ENCODE measurements at regions not wholly inside any gene's neighbourhood (a gene's known extent, or its start where the extent isn't known, plus 50 kb on each side); places are given as distances from the start of the nearest gene placed in this dataset.
"Not testable (repeated sequence)": the region's sequence is repeated elsewhere in the genome, so short reads cannot be mapped to it uniquely, and the experiment has no call there.

DNA sequence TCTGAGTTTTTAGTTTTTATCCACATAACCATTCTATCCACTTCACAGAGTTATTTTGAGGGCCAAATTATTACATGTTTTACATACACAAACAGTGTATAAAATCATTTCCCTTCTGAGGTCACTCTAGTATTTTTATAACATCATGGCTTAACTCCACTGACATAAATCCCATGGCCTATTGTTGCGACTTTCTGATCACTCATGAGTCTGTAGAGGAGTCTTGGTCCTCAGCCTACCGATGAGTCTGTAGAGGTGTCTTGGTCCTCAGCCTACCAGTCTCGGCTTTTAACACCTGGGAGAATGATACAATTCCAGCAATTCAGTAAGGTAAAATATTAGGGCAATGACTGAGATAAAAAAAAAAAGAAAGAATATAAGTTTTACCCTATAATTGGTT lies 483.7 kb downstream of the USP25 start:
- TF ChIP-seq, protein P1, sequence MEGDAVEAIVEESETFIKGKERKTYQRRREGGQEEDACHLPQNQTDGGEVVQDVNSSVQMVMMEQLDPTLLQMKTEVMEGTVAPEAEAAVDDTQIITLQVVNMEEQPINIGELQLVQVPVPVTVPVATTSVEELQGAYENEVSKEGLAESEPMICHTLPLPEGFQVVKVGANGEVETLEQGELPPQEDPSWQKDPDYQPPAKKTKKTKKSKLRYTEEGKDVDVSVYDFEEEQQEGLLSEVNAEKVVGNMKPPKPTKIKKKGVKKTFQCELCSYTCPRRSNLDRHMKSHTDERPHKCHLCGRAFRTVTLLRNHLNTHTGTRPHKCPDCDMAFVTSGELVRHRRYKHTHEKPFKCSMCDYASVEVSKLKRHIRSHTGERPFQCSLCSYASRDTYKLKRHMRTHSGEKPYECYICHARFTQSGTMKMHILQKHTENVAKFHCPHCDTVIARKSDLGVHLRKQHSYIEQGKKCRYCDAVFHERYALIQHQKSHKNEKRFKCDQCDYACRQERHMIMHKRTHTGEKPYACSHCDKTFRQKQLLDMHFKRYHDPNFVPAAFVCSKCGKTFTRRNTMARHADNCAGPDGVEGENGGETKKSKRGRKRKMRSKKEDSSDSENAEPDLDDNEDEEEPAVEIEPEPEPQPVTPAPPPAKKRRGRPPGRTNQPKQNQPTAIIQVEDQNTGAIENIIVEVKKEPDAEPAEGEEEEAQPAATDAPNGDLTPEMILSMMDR (IDR thresholded peaks at IDR 0.05; ENCODE audit: insufficient read depth, low read depth, low read length, missing control alignments), result no peak
- no peak overlapping the region for H3K4me3 ChIP-seq (ENCODE audit: low read depth, low read length)
- DNase-seq (ENCODE audit: low read depth), result no peak

DNA sequence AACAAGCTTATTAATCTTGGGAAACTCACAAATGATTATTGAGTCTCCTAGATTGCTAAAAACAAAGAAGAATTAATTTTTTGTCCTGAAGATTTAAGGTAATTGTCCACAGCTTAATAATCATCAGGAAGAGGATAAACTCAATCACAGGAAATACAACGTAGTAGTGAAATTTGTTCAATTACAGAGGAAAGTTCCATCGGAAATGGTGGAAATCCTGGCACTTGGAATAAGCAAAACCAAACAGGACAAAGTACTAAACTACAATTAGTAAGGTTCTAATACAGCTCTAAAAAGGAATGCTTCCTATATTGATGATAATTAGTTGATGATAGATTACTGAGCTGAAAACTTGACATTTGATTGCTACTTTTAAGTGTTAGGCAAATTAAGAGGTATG lies 485.4 kb downstream of the USP25 start:
- no peak for DNase-seq (ENCODE audit: low read depth)
- TF ChIP-seq, protein P1 (IDR thresholded peaks at IDR 0.05; ENCODE audit: insufficient read depth, low read depth, low read length, missing control alignments), result no peak
- H3K4me3 ChIP-seq (ENCODE audit: low read depth, low read length), result no peak overlapping the region

DNA sequence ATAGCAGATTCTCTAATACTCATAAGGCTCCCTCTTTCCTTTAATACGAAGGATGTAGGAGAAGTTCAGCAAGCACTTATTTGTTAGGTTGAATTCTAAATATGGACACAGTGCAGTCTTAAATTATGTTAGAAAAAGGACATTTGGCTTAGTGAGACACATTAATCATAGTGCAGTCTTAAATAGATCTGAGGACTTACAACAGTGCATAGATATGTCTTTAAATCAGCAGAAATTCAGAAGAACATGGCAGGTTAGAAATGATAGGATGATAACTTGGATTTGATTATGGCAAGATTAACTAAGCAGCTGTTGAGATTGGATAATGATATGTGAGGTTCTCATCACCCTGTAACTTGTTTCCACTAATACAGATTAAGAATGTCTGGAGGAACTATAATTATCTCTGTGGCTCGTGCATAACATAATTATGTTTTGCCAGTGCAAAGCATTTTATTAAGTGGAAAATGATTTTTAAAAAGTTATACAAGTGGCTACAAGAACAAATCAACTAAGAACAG lies 485.9 kb downstream of the USP25 start:
- no peak for DNase-seq (ENCODE audit: low read depth)
- TF ChIP-seq, protein P1 (IDR thresholded peaks at IDR 0.05; ENCODE audit: insufficient read depth, low read depth, low read length, missing control alignments), result no peak
- no peak overlapping the region for H3K4me3 ChIP-seq (ENCODE audit: low read depth, low read length)

DNA sequence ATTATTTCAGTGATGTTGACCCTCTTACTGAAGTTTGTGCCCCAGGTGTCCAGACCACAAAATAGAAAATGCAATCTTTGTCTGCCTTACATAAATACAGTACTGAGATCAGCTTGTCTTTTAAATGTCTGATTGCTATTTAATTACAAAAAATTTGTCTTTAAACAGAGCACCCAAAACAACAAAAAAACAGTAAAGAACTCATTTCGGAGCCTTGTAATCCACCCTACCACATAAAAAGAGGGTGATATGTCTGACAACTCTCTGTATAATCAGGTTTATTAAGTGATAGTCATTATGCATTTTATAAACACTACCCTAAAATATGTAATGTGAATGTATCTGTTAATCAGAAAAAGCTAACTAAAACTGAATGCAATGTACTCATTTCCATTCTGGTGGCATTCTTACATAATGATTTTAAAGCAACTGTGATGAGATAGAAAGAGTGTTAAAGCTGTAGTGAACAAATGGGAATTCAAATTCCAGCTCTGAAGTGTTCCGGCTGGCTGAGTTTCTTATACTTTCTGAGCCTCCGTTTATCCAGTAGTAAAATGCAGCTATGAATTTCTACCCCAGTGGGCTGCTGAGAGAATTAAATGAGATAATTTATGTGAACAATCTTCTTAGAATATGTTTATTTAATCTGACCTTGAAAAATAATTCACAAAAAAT lies 486.6 kb downstream of the USP25 start:
- H3K4me3 ChIP-seq (ENCODE audit: low read depth, low read length), result no peak overlapping the region
- TF ChIP-seq, protein P1 (IDR thresholded peaks at IDR 0.05; ENCODE audit: insufficient read depth, low read depth, low read length, missing control alignments), result no peak
- no peak for DNase-seq (ENCODE audit: low read depth)

DNA sequence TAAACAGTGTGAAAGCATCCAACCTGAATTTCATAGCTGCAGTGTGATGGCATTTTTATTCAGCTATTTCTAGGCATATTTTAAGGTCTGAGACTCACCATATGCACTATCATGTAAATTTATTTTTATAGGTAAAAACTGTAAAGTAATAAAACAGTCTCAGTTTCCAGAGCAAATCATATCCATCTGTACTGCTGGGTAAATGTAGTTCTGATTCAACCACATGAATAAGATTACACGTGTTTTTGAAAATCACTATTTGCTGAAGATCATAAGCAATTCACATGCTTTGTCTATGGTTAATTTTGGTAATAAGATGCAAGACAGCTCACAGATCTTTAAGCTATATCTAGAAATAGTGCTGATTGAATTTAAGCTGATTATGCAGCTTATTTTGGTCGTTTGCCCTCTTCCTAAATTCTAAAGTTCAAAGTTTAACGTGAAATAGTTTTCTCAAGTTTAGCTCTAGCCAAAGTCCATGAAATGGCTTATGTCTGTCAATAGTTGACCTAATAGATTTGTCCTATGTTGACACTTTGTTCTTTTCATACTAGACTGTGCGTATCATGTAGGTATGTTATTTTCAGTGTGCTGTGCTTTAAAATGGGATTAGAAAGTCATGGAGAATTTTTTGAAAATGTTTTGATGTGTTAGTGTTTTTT lies 489.0 kb downstream of the USP25 start:
- DNase-seq (ENCODE audit: low read depth), result no peak
- TF ChIP-seq, protein P1 (IDR thresholded peaks at IDR 0.05; ENCODE audit: insufficient read depth, low read depth, low read length, missing control alignments), result no peak

DNA sequence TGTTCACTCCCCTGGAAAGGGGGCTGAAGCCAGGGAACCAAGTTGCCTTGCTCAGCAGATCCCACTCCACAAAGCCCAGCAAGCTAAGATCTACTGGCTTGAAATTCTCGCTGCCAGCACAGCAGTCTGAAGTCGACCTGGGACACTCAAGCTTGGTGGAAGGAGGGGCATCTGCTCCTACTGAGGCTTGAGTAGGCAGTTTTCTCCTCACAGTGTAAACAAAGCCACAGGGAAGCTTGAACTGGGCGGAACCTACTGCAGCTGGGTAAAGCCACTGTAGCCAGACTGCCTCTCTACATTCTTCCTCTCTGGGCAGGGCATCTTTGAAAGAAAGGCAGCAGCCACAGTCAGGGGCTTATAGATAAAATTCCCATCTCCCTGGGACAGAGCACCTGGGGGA lies 495.0 kb downstream of the USP25 start:
- DNase-seq (ENCODE audit: low read depth); H3K4me3 ChIP-seq (ENCODE audit: low read depth, low read length): not testable (repeated sequence)

More for the DNA sequence above, 489.0 kb downstream of the USP25 start:
- H3K4me3 ChIP-seq (ENCODE audit: low read depth, low read length), result no peak overlapping the region

DNA sequence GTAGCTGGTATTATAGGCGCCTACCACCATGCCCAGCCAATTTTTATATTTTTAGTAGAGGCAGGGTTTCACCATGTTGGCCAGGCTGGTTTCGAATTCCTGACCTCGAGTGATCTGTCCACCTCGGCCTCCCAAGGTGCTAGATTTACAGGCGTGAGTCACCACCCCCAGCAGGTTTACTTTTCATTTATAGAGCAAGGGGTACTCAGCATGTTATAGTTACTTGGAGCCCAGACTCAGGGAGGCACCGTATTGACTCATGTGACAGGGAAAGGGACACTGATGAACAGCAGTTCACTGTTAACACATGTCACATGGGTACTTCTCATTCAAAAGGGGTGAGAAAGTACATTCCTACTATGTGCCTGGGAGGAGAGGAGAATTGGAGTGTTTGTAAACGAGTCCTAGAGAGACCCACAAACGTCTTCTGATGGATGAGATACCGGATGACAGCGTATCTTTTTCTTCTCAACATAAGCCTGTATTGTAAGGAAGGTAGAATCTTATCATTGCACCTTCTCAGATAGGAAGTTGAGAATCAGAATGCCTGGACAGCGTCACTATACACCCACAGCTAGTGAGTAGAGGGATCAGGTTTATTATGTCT lies 510.0 kb downstream of the USP25 start:
- TF ChIP-seq, protein P1 (IDR thresholded peaks at IDR 0.05; ENCODE audit: insufficient read depth, low read depth, low read length, missing control alignments), result no peak
- no peak for DNase-seq (ENCODE audit: low read depth)
- no peak overlapping the region for H3K4me3 ChIP-seq (ENCODE audit: low read depth, low read length)
